HEK293 (cell line): ENCODE measurements at regions not wholly inside any gene's neighbourhood (a gene's known extent, or its start where the extent isn't known, plus 50 kb on each side); places are given as distances from the start of the nearest gene placed in this dataset.

Experiments used
- AEBP2 ChIP-seq: fragments of 450-650 bp; formaldehyde crosslinking; IDR thresholded peaks from 2 replicates; pipeline ENCODE4 v1.5.1; 2016; ENCODE audit warnings: missing biosample characterization, missing genetic modification characterization, borderline replicate concordance
- GLIS1 ChIP-seq: fragments of 450-650 bp; formaldehyde crosslinking; IDR thresholded peaks from 2 replicates; pipeline ENCODE4 v1.5.1; 2016; ENCODE audit warnings: missing biosample characterization, missing genetic modification characterization
- HOXC10 ChIP-seq: sonication (generic); formaldehyde crosslinking; IDR thresholded peaks from 2 replicates; pipeline ENCODE4 v1.8.1; 2023; ENCODE audit warnings: mild to moderate bottlenecking, missing genetic modification reagents
- MZF1 ChIP-seq: fragments of 450-650 bp; formaldehyde crosslinking; IDR thresholded peaks from 2 replicates; pipeline ENCODE4 v1.5.1; 2017; ENCODE audit warnings: missing biosample characterization, missing genetic modification characterization, borderline replicate concordance
- OVOL3 ChIP-seq: fragments of 450-650 bp; formaldehyde crosslinking; IDR thresholded peaks from 2 replicates; pipeline ENCODE4 v1.5.1; 2016; ENCODE audit warnings: missing biosample characterization, missing genetic modification characterization
- SP2 ChIP-seq: fragments of 450-650 bp; formaldehyde crosslinking; IDR thresholded peaks from 2 replicates; pipeline ENCODE4 v1.5.1; 2016; ENCODE audit warnings: missing biosample characterization, missing genetic modification characterization
- SP3 ChIP-seq: fragments of 450-650 bp; formaldehyde crosslinking; IDR thresholded peaks from 2 replicates; pipeline ENCODE4 v1.5.1; 2016; ENCODE audit warnings: missing biosample characterization, missing genetic modification characterization
- WT1 ChIP-seq: fragments of 450-650 bp; formaldehyde crosslinking; IDR thresholded peaks from 2 replicates; pipeline ENCODE4 v1.5.1; 2016; ENCODE audit warnings: missing biosample characterization, missing genetic modification characterization
- ZBTB8A ChIP-seq: fragments of 450-650 bp; formaldehyde crosslinking; IDR thresholded peaks from 2 replicates; pipeline ENCODE4 v1.5.1; 2016; ENCODE audit warnings: missing biosample characterization, missing genetic modification characterization
- ZFP37 ChIP-seq: fragments of 450-650 bp; formaldehyde crosslinking; IDR thresholded peaks from 2 replicates; pipeline ENCODE4 v1.5.1; 2016; ENCODE audit warnings: missing biosample characterization, missing genetic modification characterization
- ZFP69B ChIP-seq: fragments of 450-650 bp; formaldehyde crosslinking; IDR thresholded peaks from 2 replicates; pipeline ENCODE4 v1.5.1; 2016; ENCODE audit warnings: missing biosample characterization, missing genetic modification characterization
- ZIC2 ChIP-seq: fragments of 450-650 bp; formaldehyde crosslinking; IDR thresholded peaks from 2 replicates; pipeline ENCODE4 v1.5.1; 2016; ENCODE audit warnings: missing biosample characterization, missing genetic modification characterization
- ZNF138 ChIP-seq: fragments of 450-650 bp; formaldehyde crosslinking; IDR thresholded peaks from 2 replicates; pipeline ENCODE4 v1.5.1; 2016; ENCODE audit warnings: missing biosample characterization, missing genetic modification characterization, borderline replicate concordance
- ZNF184 ChIP-seq: fragments of 450-650 bp; IDR thresholded peaks from 2 replicates; pipeline ENCODE4 v1.5.1; 2018; ENCODE audit warnings: missing biosample characterization, mild to moderate bottlenecking, missing genetic modification characterization
- ZNF19 ChIP-seq: fragments of 450-650 bp; formaldehyde crosslinking; IDR thresholded peaks from 2 replicates; pipeline ENCODE4; 2016; ENCODE audit warnings: missing biosample characterization, missing genetic modification characterization, low read depth
- ZNF221 ChIP-seq: fragments of 450-650 bp; formaldehyde crosslinking; IDR thresholded peaks from 2 replicates; pipeline ENCODE4 v1.5.1; 2017; ENCODE audit warnings: missing biosample characterization, missing genetic modification characterization, borderline replicate concordance
- ZNF266 ChIP-seq: fragments of 450-650 bp; formaldehyde crosslinking; IDR thresholded peaks from 2 replicates; pipeline ENCODE4 v1.5.1; 2016; ENCODE audit warnings: missing biosample characterization, missing genetic modification characterization, low read depth
- ZNF350 ChIP-seq: fragments of 450-650 bp; formaldehyde crosslinking; IDR thresholded peaks from 2 replicates; pipeline ENCODE4 v1.5.0; 2017; ENCODE audit warnings: missing biosample characterization, mild to moderate bottlenecking, missing genetic modification characterization
- ZNF404 ChIP-seq: fragments of 450-650 bp; formaldehyde crosslinking; IDR thresholded peaks from 2 replicates; pipeline ENCODE4 v1.5.1; 2017; ENCODE audit warnings: missing biosample characterization, missing genetic modification characterization
- ZNF416 ChIP-seq: fragments of 450-650 bp; formaldehyde crosslinking; IDR thresholded peaks from 2 replicates; pipeline ENCODE4 v1.5.1; 2016; ENCODE audit warnings: missing biosample characterization, missing genetic modification characterization
- ZNF426 ChIP-seq: fragments of 450-650 bp; formaldehyde crosslinking; IDR thresholded peaks from 2 replicates; pipeline ENCODE4 v1.5.1; 2017; ENCODE audit warnings: missing biosample characterization, missing genetic modification characterization, mild to moderate bottlenecking, inconsistent platforms, moderate library complexity
- ZNF433 ChIP-seq: fragments of 450-650 bp; formaldehyde crosslinking; IDR thresholded peaks from 2 replicates; pipeline ENCODE4 v1.5.1; 2016; ENCODE audit warnings: missing biosample characterization, missing genetic modification characterization, low read depth
- ZNF518A ChIP-seq: fragments of 450-650 bp; formaldehyde crosslinking; conservative IDR thresholded peaks from 2 replicates; pipeline ENCODE4 v1.5.1; 2016; ENCODE audit warnings: low read depth, missing biosample characterization, missing genetic modification characterization
- ZNF544 ChIP-seq: fragments of 450-650 bp; formaldehyde crosslinking; IDR thresholded peaks from 2 replicates; pipeline ENCODE4 v1.5.0; 2017; ENCODE audit warnings: missing biosample characterization, missing genetic modification characterization
- ZNF555 ChIP-seq: fragments of 450-650 bp; formaldehyde crosslinking; conservative IDR thresholded peaks from 2 replicates; pipeline ENCODE4 v1.5.1; 2017; ENCODE audit warnings: missing biosample characterization, mild to moderate bottlenecking, missing genetic modification characterization, inconsistent platforms
- ZNF560 ChIP-seq: fragments of 450-650 bp; formaldehyde crosslinking; IDR thresholded peaks from 2 replicates; pipeline ENCODE4 v1.5.1; 2017; ENCODE audit warnings: missing biosample characterization, missing genetic modification characterization, borderline replicate concordance
- ZNF623 ChIP-seq: fragments of 450-650 bp; formaldehyde crosslinking; IDR thresholded peaks from 2 replicates; pipeline ENCODE4 v1.5.1; 2016; ENCODE audit warnings: missing biosample characterization, missing genetic modification characterization
- ZNF654 ChIP-seq: fragments of 450-650 bp; formaldehyde crosslinking; IDR thresholded peaks from 2 replicates; pipeline ENCODE4 v1.5.1; 2016; ENCODE audit warnings: low read depth, missing biosample characterization, missing genetic modification characterization
- ZNF777 ChIP-seq: fragments of 450-650 bp; formaldehyde crosslinking; IDR thresholded peaks from 2 replicates; pipeline ENCODE4 v1.5.1; 2017; ENCODE audit warnings: missing biosample characterization, missing genetic modification characterization, borderline replicate concordance
- TF ChIP-seq, protein P1 (sequence below): fragments of 450-650 bp; formaldehyde crosslinking; conservative IDR thresholded peaks from 2 replicates; pipeline ENCODE4 v1.5.1; 2016; ENCODE audit warnings: low read depth, missing biosample characterization, missing genetic modification characterization
- TF ChIP-seq, protein P2 (sequence below): fragments of 450-650 bp; IDR thresholded peaks from 2 replicates; pipeline ENCODE4 v1.5.1; 2018; ENCODE audit warnings: missing biosample characterization, mild to moderate bottlenecking, missing genetic modification characterization

- TF ChIP-seq ZNF555 (tag by site-specific recombination) (peak; percentile 67), ZNF623 (tag by site-specific recombination) (peak; percentile 49), ZNF221 (tag by site-specific recombination) (no peak), ZNF350 (no peak), GLIS1 (tag by site-specific recombination) (no peak), ZNF184 (tag by site-specific recombination) (no peak), ZNF426 (tag by site-specific recombination) (peak; percentile 71), ZFP37 (tag by site-specific recombination) (no peak), ZNF19 (tag by site-specific recombination) (no peak), ZNF777 (no peak), ZNF654 (tag by site-specific recombination) (peak; percentile 15; the same call in 1 of the 2 replicates), ZIC2 (tag by site-specific recombination) (no peak), ZNF416 (tag by site-specific recombination) (no peak), ZNF560 (tag by site-specific recombination) (peak; percentile 81; the same call in 1 of the 2 replicates), ZNF138 (tag by site-specific recombination) (0 out of 2 replicates have a peak, but pooled peaks have one; percentile 31), SP2 (tag by site-specific recombination) (no peak), WT1 (tag by site-specific recombination) (no peak), ZNF266 (tag by site-specific recombination) (no peak), ZNF518A (tag by site-specific recombination) (peak; percentile 75), SP3 (tag by site-specific recombination) (0 out of 2 replicates have a peak, but pooled peaks have one; percentile 17), HOXC10 (CRISPR knock-in tag) (no peak), MZF1 (tag by site-specific recombination) (no peak), ZBTB8A (tag by site-specific recombination) (peak; percentile 54), OVOL3 (tag by site-specific recombination) (no peak), ZNF404 (tag by site-specific recombination) (0 out of 2 replicates have a peak, but pooled peaks have one; percentile 32), AEBP2 (tag by site-specific recombination) (no peak), ZNF544 (tag by site-specific recombination) (no peak), ZFP69B (tag by site-specific recombination) (no peak), ZNF433 (tag by site-specific recombination) (peak; percentile 68)
- TF ChIP-seq, protein P1, sequence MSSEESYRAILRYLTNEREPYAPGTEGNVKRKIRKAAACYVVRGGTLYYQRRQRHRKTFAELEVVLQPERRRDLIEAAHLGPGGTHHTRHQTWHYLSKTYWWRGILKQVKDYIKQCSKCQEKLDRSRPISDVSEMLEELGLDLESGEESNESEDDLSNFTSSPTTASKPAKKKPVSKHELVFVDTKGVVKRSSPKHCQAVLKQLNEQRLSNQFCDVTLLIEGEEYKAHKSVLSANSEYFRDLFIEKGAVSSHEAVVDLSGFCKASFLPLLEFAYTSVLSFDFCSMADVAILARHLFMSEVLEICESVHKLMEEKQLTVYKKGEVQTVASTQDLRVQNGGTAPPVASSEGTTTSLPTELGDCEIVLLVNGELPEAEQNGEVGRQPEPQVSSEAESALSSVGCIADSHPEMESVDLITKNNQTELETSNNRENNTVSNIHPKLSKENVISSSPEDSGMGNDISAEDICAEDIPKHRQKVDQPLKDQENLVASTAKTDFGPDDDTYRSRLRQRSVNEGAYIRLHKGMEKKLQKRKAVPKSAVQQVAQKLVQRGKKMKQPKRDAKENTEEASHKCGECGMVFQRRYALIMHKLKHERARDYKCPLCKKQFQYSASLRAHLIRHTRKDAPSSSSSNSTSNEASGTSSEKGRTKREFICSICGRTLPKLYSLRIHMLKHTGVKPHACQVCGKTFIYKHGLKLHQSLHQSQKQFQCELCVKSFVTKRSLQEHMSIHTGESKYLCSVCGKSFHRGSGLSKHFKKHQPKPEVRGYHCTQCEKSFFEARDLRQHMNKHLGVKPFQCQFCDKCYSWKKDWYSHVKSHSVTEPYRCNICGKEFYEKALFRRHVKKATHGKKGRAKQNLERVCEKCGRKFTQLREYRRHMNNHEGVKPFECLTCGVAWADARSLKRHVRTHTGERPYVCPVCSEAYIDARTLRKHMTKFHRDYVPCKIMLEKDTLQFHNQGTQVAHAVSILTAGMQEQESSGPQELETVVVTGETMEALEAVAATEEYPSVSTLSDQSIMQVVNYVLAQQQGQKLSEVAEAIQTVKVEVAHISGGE (tag by site-specific recombination), result peak; percentile 72
- TF ChIP-seq, protein P2, sequence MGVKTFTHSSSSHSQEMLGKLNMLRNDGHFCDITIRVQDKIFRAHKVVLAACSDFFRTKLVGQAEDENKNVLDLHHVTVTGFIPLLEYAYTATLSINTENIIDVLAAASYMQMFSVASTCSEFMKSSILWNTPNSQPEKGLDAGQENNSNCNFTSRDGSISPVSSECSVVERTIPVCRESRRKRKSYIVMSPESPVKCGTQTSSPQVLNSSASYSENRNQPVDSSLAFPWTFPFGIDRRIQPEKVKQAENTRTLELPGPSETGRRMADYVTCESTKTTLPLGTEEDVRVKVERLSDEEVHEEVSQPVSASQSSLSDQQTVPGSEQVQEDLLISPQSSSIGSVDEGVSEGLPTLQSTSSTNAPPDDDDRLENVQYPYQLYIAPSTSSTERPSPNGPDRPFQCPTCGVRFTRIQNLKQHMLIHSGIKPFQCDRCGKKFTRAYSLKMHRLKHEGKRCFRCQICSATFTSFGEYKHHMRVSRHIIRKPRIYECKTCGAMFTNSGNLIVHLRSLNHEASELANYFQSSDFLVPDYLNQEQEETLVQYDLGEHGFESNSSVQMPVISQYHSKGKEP (tag by site-specific recombination), result no peak
Observed at GRCh38 chr5:166899343-166899742, 1392.1 kb upstream of the WWC1 start (continued).
